OCI-M1 (cell line): ENCODE measurements at regions not wholly inside any gene's neighbourhood (a gene's known extent, or its start where the extent isn't known, plus 50 kb on each side); places are given as distances from the start of the nearest gene placed in this dataset.
"Not testable (repeated sequence)": the region's sequence is repeated elsewhere in the genome, so short reads cannot be mapped to it uniquely, and the experiment has no call there.

Experiments
- DNase-seq: peaks from one replicate; lab custom pipeline; 2025; lab: John Stamatoyannopoulos, UW

DNA sequence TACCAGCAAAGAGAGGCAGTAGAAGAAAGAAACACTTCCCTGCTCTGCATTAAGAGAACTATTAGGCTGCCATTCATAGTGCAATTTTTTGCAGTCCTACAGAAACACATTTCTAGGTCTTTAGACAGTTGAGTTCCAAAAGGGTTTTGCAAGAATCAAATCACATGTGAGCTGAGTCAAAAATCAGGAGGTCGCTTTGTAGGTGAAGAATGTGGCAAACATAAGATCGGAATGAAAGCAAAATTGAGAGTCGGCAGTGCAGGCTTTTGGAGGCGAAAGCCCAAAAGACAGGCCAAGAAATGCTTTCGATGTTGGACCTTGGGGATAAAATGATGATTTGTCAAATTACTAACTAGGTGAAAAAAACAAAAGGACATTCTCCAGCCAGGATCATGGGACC lies 213.5 kb upstream of the NRIP1 start:
- no peak for DNase-seq

DNA sequence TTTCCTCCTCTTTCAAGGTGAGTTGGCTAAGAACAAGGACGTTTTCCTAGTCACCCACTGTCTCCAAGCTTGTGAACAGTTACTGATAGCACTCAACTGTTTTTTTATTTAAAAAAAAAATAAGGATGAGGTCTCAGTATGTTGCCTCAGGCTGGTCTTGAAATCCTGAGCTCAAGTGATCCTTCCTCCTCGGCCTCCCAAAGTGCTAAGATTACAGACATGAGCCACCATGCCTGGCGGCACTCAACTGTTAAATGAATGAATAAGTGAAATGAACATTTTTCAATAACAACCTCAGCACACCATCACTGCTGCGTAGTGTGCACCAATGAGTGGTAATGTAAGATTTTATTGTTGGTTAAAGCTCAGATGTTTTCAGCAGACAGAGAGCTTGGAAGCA lies 214.1 kb upstream of the NRIP1 start:
- no peak for DNase-seq

DNA sequence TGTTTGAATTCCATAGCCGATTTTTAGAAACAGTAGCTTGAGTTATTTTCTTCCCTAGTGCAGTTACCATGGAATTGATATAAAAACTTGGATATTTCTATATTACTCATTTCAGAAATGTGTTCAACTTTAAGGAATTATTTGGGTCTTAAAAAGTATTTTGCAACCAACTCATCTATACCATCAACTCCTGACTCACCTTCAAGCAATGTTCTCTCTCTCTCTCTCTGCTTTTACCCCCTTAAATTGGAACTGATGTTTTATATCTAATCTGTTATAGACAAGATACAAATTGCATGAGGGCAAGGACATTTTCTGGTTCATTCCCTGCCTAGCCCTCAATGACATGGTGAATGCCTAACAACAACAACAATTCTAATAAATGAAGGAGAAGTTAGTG lies 214.7 kb upstream of the NRIP1 start:
- no peak for DNase-seq

DNA sequence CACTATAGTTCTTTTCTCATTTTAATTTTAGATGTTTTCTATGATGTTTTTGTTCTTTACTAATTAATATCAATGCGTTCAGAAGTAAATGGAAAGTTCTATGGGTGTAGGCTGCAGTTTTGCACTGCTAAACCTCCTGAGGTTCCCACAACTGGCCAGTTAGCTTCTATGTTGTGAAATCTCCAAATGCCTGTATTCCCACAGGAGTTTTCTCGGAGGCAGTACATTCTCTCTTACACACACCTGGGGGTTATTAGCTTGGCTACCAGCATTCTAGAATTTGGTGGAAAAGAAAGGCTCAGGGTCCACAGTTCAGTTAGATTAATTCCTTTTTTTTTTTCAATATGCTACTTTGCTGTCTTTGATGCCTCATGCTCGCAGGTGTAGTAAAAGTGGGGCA lies 216.9 kb upstream of the NRIP1 start:
- no peak for DNase-seq

DNA sequence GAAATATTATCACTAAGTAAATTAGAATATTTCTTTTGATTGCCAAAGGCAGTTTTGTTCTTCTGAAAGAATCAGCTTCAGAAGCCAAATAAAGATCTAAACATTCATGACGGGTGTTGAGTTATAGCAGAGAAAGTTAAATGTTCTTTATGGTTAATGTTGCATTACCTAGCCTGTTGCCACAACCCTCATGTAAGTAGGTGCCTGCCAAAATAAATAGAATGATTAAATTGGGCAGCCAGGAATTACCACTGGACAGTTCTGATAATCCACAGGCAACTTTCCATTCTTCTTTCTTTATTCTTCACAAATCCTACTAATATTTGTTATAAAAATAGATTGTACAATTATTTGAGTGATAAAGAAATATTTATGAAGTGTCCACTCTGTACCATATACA lies 217.9 kb upstream of the NRIP1 start:
- no peak for DNase-seq

DNA sequence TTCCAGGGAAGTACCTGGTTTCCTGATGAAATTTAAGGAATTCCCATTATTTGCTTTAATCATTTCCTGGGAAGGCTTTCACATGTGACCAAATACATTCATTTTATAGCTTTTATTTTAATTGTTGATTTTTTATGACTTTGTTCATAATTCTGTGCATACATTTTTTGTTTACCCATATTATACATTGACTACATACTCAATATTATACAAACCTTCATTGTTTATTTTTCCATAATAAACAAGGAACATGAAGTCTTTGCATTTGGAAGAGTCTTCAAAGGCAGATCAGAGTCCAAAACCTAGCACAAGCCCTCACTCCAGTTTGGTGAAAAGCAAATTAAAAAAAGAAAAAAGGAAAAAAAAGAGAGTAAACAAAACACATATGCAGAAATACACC lies 218.3 kb upstream of the NRIP1 start:
- no peak for DNase-seq

DNA sequence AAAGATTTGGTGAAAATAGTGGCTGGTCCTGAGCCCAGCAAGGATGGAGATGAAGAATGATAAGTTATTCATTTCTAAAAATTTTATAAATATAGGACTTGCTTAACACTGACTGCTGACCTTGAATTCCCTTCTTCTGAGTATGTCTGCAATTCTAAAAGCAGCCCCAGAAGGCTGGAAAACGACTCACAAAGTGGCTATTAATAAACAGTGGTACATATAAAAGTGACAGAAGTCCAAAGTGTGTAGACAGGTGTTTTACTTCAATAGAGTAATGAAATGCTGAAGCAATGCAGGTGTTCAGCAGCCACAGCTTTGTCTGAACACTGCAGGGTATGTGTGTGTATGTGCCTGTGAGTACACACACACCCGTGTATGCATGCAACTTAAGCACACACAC lies 219.0 kb upstream of the NRIP1 start:
- DNase-seq = no peak

DNA sequence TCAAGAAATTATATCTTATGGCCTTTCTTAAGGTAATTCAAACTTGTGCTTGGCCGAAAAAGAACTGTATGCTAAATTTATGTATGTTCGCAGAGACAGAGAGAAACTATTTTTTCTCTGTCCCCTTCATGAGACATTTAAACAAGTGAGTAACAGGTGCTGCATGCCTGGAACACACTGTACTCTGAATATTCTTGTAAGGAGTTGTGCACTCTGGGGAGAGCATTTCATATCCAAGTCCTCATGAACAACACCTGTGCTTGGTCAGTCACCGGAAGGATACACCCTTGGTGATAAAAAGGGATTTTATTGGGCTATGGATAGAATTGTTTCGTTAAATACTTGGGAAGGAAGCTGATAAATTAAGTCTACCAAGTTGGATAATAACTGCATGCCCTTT lies 220.8 kb upstream of the NRIP1 start:
- DNase-seq = no peak

DNA sequence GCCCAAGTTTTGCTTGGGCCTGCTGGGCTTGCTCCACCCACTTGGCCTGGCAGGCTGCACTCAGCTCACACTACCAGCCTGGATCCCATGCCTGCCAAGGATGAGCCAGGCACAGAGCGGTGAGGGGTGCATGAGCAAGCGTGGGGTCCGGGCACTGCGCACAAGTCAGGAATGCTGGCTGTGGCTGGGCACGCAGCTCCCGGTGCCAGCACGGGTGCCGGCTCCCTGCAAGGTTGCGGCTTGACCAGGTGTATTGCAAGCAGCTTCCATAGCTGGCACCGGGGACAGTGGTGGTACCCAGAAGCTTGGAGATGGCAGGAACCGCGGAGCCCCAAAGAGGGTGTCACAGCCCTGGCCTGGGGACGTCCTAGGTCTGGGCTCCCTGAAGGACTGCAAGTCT lies 224.4 kb upstream of the NRIP1 start:
- DNase-seq = no peak

DNA sequence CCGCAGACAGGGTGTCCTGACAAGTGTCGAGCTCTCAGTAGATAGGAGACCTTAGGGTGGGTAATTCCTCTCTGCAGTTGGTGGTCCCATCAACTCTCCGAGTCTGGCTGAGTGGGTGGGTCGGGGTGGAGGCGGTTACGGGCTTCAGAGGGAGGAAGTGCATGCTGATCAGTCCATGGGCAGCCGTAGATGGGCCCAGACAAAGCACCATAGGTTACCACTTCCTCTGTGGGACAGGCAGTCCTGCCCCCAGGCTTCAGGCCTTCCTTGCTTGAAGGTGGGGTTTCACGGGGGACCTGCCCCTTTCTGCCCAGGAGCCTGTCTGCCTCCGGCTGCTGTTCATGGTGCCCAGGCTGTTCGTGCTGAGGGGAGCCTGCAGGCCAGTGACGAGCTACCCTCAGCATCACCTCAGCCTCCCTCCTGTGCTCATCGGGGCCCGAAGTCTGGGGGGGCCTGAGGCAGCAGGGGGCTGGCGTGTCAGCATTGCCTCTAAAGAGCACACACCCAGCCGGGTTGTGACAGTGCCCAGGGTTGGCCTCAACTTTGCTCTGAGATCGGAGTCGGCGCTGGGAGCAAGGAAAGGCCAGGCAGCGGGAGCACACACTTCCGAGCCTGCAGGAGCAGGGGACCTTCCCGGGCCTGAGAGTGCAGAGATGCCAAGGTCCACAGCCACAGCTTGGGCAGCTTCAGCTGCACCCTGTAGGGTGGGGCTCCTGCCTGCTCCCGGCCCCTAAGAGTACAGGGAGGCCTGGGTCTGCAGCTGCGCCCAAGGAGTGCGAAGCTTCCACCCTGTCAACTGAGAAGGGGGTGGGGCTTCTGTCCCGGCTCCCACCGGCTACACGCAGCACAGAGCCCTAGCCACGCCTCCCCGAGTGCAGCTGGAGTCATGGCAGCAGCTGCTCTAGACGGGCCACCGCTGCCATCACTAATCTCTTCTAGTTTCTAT lies 225.4 kb upstream of the NRIP1 start:
- DNase-seq = peak; percentile 3

DNA sequence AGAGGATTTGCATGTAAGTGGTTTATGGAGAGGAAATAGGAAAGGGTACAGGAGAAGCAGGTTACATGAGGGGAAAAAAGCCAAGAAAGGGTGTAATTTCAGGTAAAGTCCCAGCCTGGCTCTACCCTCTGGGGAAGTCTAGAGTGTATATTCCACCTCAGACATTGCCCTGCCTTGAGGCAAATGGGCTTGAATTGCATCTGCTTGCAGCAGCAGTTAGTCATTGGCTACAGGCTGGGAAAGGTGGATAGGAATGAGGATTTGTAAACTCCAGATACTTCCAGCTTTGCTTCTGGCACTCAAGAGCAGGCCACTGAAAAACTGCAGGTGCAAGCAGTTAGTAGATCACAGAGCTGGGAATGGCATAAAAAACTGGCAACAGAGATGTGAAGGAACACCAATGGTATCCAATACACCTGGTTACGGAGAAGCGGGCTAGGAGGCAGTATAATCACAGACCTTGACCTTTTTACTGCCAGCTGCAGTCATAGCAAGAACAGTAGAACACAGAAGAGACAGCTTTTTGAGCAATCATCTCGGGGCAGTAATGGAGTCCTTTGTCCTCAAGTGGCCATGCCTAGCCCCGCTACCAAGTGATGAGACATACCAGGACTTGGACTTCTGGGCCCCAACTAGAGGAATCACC lies 226.9 kb upstream of the NRIP1 start:
- DNase-seq = no peak

DNA sequence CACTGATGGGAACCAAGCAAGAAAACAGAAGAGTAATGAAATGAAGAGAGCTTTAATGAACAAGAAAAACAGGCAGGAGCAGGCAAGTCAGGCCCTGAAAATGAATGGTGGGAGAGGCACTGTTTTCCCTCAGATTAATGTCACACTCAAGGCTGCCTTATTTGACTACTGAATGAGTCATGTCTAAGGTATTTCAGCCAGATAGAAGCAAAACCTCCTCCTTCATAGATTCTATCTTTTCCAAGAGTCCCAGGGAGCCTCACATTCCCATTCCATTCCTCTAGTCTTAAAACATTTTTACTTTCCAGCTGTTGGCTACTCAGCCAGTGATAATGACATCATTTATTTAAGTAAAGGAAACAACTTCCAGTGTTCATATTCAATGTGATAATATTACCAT lies 228.4 kb upstream of the NRIP1 start:
- DNase-seq = no peak

DNA sequence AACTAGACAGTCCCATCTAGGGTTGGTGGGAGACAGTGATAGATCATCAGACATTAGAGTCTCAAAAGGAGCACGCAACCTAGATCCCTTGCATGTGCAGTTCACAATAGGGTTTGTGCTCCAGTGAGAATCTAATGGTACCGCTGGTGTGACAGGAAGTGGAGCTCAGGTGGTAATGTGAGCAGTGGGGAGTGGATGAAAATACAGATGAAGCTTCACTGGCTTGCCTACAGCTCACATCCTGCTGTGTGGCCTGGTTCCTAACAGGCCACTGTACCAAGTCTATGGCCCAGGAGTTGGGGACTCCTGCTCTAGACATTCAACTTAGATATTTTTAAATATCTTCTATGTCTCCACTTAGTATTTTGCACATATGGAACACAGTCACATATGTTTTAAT lies 231.1 kb upstream of the NRIP1 start:
- DNase-seq = no peak

DNA sequence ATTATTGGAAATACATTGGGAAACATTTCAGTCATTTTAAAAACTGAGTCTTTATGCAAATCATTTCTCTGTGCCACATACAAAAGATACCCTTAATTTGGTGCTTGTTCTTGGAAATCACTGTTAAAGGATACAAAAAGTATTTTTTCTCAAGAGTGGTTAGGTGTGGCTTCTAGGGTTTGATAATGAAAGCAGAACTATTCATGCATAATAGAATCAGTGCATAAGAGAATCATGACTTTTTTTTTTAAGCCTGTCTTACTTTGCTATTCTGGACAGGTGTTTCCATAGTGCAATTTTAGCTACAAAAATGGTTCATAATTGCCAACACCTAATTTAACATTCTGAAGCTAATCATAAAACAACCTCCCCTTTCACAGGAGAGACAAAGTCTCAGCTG lies 233.0 kb upstream of the NRIP1 start:
- DNase-seq = no peak

DNA sequence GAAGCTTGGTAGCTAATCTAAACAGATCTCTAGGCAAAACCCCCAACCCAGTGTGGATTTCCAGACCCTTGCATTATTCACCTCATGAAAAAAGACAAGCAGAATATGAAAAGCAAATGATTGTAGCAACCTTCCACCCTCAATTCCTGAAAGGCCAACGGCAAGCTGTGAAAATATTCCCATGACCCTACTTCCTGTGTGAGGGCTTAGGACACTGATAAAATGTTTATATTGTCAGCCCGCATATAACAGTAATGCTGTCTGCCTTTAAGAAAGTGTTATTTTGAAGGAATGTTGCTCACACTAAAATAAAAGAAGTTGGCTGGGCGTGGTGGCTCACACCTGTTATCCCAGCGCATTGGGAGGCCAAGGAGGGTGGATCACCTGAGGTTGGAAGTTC lies 233.5 kb upstream of the NRIP1 start:
- DNase-seq = no peak

DNA sequence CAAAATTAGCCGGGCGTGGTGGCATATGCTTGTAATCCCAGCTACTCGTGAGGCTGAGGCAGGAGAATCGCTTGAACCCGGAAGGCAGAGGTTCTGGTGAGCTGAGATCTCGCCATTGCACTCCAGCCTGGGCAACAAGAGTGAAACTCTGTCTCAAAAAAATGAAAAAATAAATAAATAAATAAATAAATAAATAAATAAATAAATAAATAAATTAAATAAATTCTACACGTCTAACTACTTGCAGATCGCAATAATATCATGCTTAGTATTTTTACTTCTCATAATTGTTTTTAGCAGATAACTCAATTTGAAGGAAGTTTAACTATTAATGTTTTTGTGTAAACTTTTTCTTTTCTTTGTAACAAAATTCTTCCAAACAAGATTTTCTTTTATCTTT lies 234.0 kb upstream of the NRIP1 start:
- not testable (repeated sequence) for DNase-seq

DNA sequence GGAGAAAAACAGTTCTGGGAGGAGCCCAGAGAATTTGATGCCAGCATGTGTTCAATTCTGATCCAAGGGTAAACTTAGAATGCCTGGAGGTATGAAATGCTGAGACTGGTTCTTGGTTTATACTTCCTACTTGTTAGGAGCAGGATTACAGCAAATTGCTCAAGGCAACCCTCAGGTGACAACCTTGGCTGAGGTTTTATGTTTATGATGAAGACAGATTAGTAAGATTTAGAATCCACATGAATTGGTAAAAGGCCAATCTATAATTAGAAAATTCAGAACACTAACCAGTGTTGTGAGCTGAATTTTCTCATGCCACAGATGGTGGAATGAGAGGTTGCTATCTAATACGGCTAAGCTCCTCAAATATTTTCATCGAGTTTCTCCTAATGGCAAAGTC lies 235.3 kb upstream of the NRIP1 start:
- DNase-seq = no peak

DNA sequence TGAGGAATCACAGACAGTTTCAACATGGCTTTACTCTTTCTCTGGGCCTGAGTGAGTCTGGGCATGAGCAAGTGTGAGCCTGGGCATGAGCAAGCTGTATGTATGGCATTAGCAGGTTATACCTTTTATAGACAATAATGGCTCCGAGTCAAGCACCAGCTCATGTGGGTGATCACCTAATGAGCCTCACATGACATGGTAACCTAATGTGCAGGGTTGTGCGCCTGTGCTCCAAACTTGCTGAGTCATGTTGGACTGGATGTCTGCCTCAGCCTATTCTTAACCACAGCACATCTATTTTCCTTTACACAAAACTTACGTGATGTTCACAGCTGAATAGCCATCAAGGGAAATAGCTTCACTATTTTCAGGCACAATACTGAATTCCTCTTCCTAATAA lies 236.2 kb upstream of the NRIP1 start:
- peak; percentile 18 for DNase-seq

DNA sequence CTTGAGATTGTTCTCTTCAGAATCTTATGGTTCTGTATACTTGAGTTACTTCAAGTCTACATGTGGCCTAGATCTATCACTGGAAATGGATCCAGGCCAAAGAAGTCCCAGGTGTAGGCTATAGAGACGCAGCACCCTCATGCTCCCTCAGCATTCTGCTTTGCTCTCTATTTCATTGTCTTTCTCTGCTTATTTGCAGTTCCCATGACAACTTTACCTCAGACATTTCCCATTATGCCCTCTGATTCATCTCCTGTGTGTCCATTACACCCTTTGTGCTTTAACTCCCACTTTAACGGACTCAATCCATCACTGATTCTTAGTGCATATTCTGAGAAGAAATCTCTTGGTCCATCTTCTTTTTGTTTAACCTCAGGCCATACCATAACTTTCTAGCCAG lies 236.9 kb upstream of the NRIP1 start:
- no peak for DNase-seq

DNA sequence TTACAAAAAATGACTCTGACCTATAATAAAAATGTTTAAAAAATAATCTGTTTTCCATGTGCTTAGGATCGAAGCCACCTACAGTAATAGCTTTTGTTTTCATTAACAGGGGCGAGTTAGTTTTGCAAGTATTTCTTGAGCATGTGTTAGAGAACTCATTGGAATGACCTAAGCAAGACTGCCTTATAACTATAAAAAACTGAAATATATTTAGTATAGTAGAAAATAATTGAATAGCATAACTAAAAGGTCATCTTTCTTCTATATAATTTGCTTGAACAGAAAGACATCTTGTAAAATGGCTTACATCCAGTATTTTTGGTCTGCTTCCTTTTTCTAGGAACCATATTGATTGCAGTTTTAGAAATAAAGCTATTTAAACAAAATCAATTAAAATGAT lies 241.5 kb upstream of the NRIP1 start:
- DNase-seq = no peak

DNA sequence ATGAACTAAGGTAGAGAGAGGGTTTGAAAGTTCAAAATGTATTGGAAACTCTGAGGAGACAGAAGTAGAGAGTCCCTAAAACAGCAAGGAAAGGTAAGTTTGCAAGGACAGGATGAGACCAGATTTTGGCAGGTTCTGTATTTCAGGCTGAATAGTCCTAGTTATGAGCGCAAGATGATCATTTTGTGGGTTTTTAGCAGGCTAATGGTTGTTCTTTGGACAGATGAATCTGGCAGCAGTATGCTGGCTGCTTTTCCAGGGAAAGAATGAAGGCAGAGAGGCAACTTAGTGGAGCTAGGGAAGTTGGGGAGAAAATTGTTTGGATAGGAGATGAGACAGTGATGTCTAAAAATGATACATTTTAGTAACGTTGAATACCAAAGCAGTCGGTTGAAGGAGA lies 243.5 kb upstream of the NRIP1 start:
- no peak for DNase-seq

DNA sequence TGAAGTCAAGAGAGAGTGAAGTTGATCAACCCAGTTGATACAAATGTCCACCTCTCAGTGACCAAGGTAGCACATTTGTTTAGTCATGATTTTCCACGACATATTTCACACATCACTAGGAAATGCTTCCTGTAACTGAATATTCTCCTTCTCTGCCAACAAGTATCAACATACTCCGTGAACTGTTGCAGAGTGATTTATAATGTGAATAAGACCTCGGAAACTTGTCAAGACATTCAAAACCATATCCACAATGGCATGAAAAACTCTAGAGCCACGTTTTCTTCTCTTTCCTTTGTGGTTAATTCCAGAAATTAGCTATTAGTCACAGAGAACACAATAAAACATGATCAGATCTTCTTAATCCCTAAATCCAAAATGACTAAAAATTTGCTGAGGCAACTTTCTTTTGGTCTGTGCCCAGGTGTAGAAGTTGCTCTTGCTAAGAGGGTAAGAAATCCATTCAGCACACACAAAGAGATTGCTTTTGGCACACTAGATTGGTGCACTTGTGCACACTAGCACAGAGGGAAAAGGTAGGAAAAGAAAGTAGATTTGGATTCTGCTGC lies 244.3 kb upstream of the NRIP1 start:
- DNase-seq = no peak

DNA sequence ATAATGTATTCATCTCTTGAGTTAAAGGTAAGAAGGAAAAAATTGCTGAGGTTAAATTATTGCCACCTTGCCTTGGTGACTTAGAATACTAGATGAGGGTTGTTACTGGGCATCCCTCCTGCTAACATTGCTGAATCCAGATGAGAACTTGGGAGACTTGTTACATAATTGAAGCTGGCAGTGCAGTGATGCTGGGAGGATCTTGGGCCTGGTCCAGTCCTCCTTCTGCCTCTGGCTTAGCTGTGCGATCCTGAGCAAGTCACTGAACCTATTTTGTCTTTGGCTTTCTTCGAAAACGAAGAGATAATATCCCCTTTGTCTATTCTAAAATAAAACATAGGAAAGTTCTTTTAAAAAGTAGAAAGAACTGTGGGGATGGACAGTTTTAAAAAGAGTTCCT lies 244.9 kb upstream of the NRIP1 start:
- DNase-seq = no peak
